ENCODE measurements at regions not wholly inside any gene's neighbourhood (a gene's known extent, or its start where the extent isn't known, plus 50 kb on each side); places are given as distances from the start of the nearest gene placed in this dataset.
"Not testable (repeated sequence)": the region's sequence is repeated elsewhere in the genome, so short reads cannot be mapped to it uniquely, and the experiment has no call there.

DNA sequence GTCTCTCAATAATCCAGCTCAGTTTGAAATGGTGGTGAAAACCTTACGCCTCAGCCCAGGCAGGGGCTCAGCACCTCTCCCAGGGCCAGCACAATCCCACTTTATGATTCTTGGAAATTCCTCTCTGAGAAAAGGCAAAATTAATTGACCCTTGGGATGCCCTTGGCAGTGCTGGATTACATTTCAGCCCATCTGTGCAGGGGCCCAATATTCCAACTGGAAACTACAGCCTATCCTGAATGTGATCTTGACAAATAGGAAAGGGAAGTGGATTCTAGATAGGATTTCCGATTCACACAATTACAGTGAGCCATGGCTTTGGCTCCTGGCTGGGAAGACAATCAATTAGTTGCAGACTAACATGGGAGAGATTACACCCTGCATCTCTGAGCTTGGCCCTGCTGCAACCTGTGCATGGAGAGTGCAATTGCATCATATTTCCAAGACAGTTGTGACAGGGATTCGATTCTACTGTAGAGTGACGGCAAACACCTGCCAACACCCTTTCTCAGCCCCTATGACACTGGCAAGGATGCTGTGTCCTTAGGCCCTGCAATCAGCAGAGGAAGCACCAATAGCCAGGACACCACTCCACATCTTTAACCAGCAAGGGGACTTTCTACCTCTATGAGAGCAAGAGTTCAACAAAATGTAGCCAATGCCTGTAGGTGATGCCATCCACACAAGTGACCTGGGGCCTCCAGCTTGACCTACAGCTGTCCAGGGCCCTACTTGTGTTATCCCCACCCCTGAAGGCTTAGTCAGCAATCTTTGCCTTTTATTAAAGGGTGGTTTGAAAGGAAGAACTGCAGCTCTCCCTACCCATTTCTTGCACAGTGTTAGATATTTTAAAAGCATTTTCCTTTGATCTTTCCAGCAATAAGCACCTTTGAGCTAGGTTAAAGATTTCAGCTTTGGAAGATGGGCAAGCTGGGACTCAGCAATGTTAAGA lies 187.2 kb upstream of the HS6ST1 start:
- H3K9me3 ChIP-seq (ENCODE audit: control insufficient read depth, low read length) = no peaks in the 10 kb centered on the region
- H3K4me1 ChIP-seq (ENCODE audit: control insufficient read depth, insufficient read depth, low read length, poor library complexity, severe bottlenecking) = no peaks in the 10 kb centered on the region
- H3K36me3 ChIP-seq (ENCODE audit: control insufficient read depth, insufficient read depth, low read length) = no peaks in the 10 kb centered on the region
- WGBS, 2 experiments (ENCODE audit: insufficient coverage in 2 of 2) = 91 to 98% methylated on average over 4 of the region's 4 CpGs
- H3K27ac ChIP-seq (ENCODE audit: low read depth, low read length, severe bottlenecking) = no peak overlapping the region
- H3K4me3 ChIP-seq (ENCODE audit: extremely low read depth, insufficient read depth, low read length, poor library complexity, severe bottlenecking) = no peak overlapping the region

DNA sequence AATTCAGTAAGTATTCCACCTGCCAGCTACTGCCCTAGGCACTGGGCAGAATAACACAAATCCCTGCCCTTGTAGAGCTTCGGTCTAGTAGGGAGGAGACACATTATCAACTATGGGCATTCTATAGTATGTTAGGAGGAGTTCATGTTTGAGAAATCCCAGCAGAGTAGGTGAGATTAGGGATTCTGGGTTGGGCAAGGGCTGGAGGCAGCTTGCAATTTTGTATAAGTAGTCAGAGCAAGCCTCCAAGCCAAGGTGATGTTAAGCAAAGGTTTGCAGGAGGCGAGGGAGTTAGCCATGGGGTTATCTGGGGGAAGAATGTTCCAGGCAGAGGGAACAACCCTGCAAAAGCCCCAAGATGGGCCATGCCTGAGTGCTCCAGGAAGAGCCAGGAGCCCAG lies 187.9 kb upstream of the HS6ST1 start:
- Histone ChIP-seq H3K9me3 (ENCODE audit: control insufficient read depth, low read length) (no peaks in the 10 kb centered on the region), H3K27ac (ENCODE audit: low read depth, low read length, severe bottlenecking) (no peak overlapping the region), H3K4me1 (ENCODE audit: control insufficient read depth, insufficient read depth, low read length, poor library complexity, severe bottlenecking) (no peaks in the 10 kb centered on the region), H3K4me3 (ENCODE audit: extremely low read depth, insufficient read depth, low read length, poor library complexity, severe bottlenecking) (no peak overlapping the region), H3K36me3 (ENCODE audit: control insufficient read depth, insufficient read depth, low read length) (no peaks in the 10 kb centered on the region)
- WGBS, 2 experiments (ENCODE audit: insufficient coverage in 2 of 2) = 100% methylated on average over 1 to 2 of the region's 2 CpGs

GRCh38 chr2:128510701-128511397 lies 192.2 kb upstream of the HS6ST1 start:
- H3K27ac ChIP-seq (ENCODE audit: low read depth, low read length, severe bottlenecking) = no peak overlapping the region
- H3K36me3 ChIP-seq (ENCODE audit: control insufficient read depth, insufficient read depth, low read length) = no peaks in the 10 kb centered on the region
- H3K4me1 ChIP-seq (ENCODE audit: control insufficient read depth, insufficient read depth, low read length, poor library complexity, severe bottlenecking) = no peaks in the 10 kb centered on the region
- no peak overlapping the region for H3K4me3 ChIP-seq (ENCODE audit: extremely low read depth, insufficient read depth, low read length, poor library complexity, severe bottlenecking)
- no peaks in the 10 kb centered on the region for H3K9me3 ChIP-seq (ENCODE audit: control insufficient read depth, low read length)
- 71 to 80% methylated on average over 3 to 4 of the region's 4 CpGs for WGBS, 2 experiments (ENCODE audit: insufficient coverage in 2 of 2)

DNA sequence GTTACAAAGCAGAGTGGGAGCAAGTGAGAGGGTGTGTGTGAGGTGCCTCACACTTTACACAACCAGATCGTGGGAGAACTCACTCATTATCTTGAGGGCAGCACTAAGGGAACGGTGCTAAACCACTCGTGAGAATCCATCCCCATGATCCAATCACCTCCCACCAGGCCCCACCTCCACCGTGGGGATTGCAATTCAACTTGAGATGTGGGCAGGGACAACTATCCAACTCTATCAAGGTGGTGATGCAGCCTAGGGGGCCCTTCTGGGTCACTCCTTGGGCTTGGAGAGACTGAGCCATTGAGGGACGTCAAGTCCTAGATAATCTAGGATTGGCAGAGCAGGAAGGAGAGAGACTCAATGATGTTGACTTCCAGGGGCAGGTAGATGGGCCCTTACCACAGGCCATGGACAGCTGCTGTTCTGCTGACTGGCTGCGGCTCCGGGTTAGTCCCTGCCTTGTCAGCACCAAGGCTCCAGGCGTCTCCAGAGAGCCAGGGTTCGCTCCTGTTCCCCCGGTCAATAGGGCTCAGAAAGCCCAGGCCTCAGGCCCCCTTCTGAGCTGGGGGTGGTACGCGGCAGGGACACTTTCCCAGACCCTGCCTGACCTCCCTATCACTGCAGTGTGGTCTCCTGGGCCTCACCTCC lies 193.2 kb upstream of the HS6ST1 start:
- H3K4me1 ChIP-seq (ENCODE audit: control insufficient read depth, insufficient read depth, low read length, poor library complexity, severe bottlenecking) = no peaks in the 10 kb centered on the region
- no peaks in the 10 kb centered on the region for H3K9me3 ChIP-seq (ENCODE audit: control insufficient read depth, low read length)
- H3K27ac ChIP-seq (ENCODE audit: low read depth, low read length, severe bottlenecking) = no peak overlapping the region
- H3K4me3 ChIP-seq (ENCODE audit: extremely low read depth, insufficient read depth, low read length, poor library complexity, severe bottlenecking) = no peak overlapping the region
- H3K36me3 ChIP-seq (ENCODE audit: control insufficient read depth, insufficient read depth, low read length) = no peaks in the 10 kb centered on the region
- 85 to 92% methylated on average over 8 of the region's 12 CpGs for WGBS, 2 experiments (ENCODE audit: insufficient coverage in 2 of 2)

DNA sequence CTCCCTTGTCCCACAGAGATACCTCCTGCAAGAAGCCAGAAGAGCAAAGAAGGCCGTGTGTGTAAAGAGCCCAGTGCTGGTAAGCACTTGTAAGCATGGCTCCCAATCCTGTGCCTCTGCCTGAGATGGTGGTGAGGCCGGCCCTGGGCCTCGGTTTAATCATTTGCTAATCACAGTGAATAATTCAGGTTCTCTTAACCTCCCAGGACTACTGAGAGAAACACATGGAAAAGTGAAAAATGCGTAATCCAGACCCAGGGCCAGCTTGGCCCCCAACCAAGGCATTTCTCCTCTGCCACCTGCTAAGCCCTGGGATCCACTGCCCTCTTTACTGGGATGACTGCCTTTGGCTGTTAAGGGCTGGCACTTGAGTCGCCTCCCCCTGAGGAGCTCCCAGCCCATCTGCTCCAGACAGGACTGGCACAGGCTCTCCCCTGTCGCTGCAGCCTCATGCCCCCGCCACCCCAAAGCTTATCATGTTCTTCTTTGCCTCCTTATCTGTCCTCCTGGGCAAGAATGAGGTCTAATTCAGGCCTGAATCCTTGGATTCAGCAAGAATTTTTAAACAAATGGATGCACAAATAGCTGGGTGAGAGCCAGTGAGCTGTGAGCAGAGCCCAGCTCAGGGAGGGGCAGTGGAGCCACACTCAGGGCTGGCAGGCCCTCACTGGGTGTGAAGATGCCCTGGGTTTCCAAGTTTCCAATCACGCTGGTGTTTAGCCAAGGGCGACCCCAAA lies 193.9 kb upstream of the HS6ST1 start:
- 88 to 91% methylated on average over 6 of the region's 9 CpGs for WGBS, 2 experiments (ENCODE audit: insufficient coverage in 2 of 2)
- H3K9me3 ChIP-seq (ENCODE audit: control insufficient read depth, low read length) = no peaks in the 10 kb centered on the region
- H3K4me3 ChIP-seq (ENCODE audit: extremely low read depth, insufficient read depth, low read length, poor library complexity, severe bottlenecking) = no peak overlapping the region
- no peaks in the 10 kb centered on the region for H3K36me3 ChIP-seq (ENCODE audit: control insufficient read depth, insufficient read depth, low read length)
- no peak overlapping the region for H3K27ac ChIP-seq (ENCODE audit: low read depth, low read length, severe bottlenecking)
- H3K4me1 ChIP-seq (ENCODE audit: control insufficient read depth, insufficient read depth, low read length, poor library complexity, severe bottlenecking) = no peaks in the 10 kb centered on the region

- no peak overlapping the region for H3K27ac ChIP-seq (ENCODE audit: low read depth, low read length, severe bottlenecking)
- H3K4me3 ChIP-seq (ENCODE audit: extremely low read depth, insufficient read depth, low read length, poor library complexity, severe bottlenecking) = no peak overlapping the region
- H3K9me3 ChIP-seq (ENCODE audit: control insufficient read depth, low read length) = no peaks in the 10 kb centered on the region
- 93 to 97% methylated on average over 7 to 12 of the region's 12 CpGs for WGBS, 2 experiments (ENCODE audit: insufficient coverage in 2 of 2)
- H3K4me1 ChIP-seq (ENCODE audit: control insufficient read depth, insufficient read depth, low read length, poor library complexity, severe bottlenecking) = no peaks in the 10 kb centered on the region
- no peaks in the 10 kb centered on the region for H3K36me3 ChIP-seq (ENCODE audit: control insufficient read depth, insufficient read depth, low read length)
Measured at GRCh38 chr2:128513116-128513960, 194.7 kb upstream of the HS6ST1 start.

DNA sequence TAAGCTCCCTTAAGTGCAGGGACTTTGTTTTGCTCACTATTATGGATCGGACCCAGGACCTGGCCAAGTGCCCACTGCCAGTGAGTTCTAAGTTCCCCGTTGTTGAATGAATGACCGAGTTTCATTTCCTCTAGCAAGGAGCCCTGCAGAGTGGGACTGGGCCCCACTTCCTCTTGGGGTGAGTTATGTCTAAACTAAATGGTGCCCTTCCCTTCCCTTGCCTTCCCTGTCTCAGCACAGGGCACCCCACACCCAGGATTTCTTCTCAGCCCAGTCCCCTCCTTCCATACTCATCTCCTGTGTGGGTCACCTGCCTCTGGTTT lies 195.3 kb upstream of the HS6ST1 start:
- H3K4me1 ChIP-seq (ENCODE audit: control insufficient read depth, insufficient read depth, low read length, poor library complexity, severe bottlenecking) = no peaks in the 10 kb centered on the region
- H3K9me3 ChIP-seq (ENCODE audit: control insufficient read depth, low read length) = no peaks in the 10 kb centered on the region
- H3K27ac ChIP-seq (ENCODE audit: low read depth, low read length, severe bottlenecking) = no peak overlapping the region
- no peaks in the 10 kb centered on the region for H3K36me3 ChIP-seq (ENCODE audit: control insufficient read depth, insufficient read depth, low read length)
- H3K4me3 ChIP-seq (ENCODE audit: extremely low read depth, insufficient read depth, low read length, poor library complexity, severe bottlenecking) = no peak overlapping the region
- WGBS, 2 experiments (ENCODE audit: insufficient coverage in 2 of 2) = 97 to 98% methylated on average over 2 to 3 of the region's 3 CpGs

DNA sequence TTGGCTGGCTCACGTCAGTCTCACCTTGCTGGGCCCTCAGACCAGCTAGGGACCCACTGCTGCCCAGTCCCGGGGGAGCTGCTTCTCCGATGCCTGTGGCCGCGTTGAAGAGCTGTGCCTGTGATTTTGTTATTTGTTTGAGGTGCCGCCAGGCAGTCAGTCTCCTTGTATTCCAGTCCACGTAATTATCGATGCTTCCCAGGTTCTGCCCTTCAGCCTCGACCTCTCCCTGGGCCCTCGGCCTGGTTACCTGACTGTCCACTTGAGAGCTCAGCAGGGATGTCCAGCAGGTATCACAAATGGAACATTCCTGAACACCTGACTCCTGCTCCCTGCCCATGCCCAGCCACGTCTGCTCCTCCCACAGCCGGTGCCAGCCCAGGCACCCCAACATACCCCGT lies 195.9 kb upstream of the HS6ST1 start:
- 84 to 95% methylated on average over 11 to 13 of the region's 13 CpGs for WGBS, 2 experiments (ENCODE audit: insufficient coverage in 2 of 2)
- Histone ChIP-seq H3K36me3 (ENCODE audit: control insufficient read depth, insufficient read depth, low read length) (no peaks in the 10 kb centered on the region), H3K4me3 (ENCODE audit: extremely low read depth, insufficient read depth, low read length, poor library complexity, severe bottlenecking) (no peak overlapping the region), H3K27ac (ENCODE audit: low read depth, low read length, severe bottlenecking) (no peak overlapping the region), H3K9me3 (ENCODE audit: control insufficient read depth, low read length) (no peaks in the 10 kb centered on the region), H3K4me1 (ENCODE audit: control insufficient read depth, insufficient read depth, low read length, poor library complexity, severe bottlenecking) (no peaks in the 10 kb centered on the region)

- no peak overlapping the region for H3K27ac ChIP-seq (ENCODE audit: low read depth, low read length, severe bottlenecking)
- no peaks in the 10 kb centered on the region for H3K4me1 ChIP-seq (ENCODE audit: control insufficient read depth, insufficient read depth, low read length, poor library complexity, severe bottlenecking)
- no peaks in the 10 kb centered on the region for H3K9me3 ChIP-seq (ENCODE audit: control insufficient read depth, low read length)
- 59 to 100% methylated on average over 1 to 6 of the region's 7 CpGs for WGBS, 2 experiments (ENCODE audit: insufficient coverage in 2 of 2)
- no peaks in the 10 kb centered on the region for H3K36me3 ChIP-seq (ENCODE audit: control insufficient read depth, insufficient read depth, low read length)
- H3K4me3 ChIP-seq (ENCODE audit: extremely low read depth, insufficient read depth, low read length, poor library complexity, severe bottlenecking) = no peak overlapping the region
Measured at GRCh38 chr2:128516938-128517337, 198.3 kb upstream of the HS6ST1 start.

DNA sequence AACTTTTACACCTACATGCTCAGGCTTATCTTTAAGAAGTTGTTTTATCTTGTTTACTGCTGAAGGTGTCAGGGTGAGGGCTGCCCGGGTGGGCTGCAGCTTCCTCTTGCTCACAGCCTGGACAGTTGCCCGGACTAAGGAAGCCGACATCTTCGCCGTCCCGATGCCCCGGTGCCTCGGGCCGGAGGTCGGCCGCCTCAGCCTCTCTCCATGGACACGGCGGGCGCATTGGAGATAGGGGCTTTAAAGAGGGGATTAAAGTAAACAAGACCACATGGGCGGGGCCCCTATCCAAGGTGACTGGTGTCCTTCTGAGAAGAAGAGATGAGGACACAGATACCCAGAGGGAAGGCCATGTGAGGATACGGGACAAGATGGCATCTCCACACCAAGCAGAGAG lies 200.4 kb upstream of the HS6ST1 start:
- WGBS, 2 experiments (ENCODE audit: insufficient coverage in 2 of 2) = 87 to 100% methylated on average over 2 to 15 of the region's 16 CpGs
- not testable (repeated sequence) for H3K36me3 ChIP-seq (ENCODE audit: control insufficient read depth, insufficient read depth, low read length); H3K4me1 ChIP-seq (ENCODE audit: control insufficient read depth, insufficient read depth, low read length, poor library complexity, severe bottlenecking); H3K4me3 ChIP-seq (ENCODE audit: extremely low read depth, insufficient read depth, low read length, poor library complexity, severe bottlenecking); H3K27ac ChIP-seq (ENCODE audit: low read depth, low read length, severe bottlenecking); H3K9me3 ChIP-seq (ENCODE audit: control insufficient read depth, low read length)
